KOPT-K1 (cell line): ENCODE measurements at regions not wholly inside any gene's neighbourhood (a gene's known extent, or its start where the extent isn't known, plus 50 kb on each side); places are given as distances from the start of the nearest gene placed in this dataset.

Experiments
- H3K27ac ChIP-seq: fragments of 200-600 bp; sonication (generic); 2 replicates; pipeline ENCODE4 v1.5.1; 2016; ENCODE audit warnings: antibody characterized with exemption, mild to moderate bottlenecking, low read depth, low read length; ENCODE audit not compliant: poor library complexity, severe bottlenecking
- H3K36me3 ChIP-seq: fragments of 200-600 bp; sonication (generic); 2 replicates; pipeline ENCODE4 v1.5.1; 2017; ENCODE audit warnings: antibody characterized with exemption, mild to moderate bottlenecking, low read length, moderate library complexity; ENCODE audit not compliant: insufficient read depth
- H3K9me3 ChIP-seq: fragments of 200-600 bp; sonication (generic); 2 replicates; pipeline ENCODE4 v1.5.1; 2017; ENCODE audit warnings: antibody characterized with exemption, low read length, mild to moderate bottlenecking; ENCODE audit not compliant: insufficient read depth, poor library complexity, severe bottlenecking

- Histone ChIP-seq H3K36me3 (no peaks in the 10 kb centered on the region), H3K9me3 (no peaks in the 10 kb centered on the region), H3K27ac (no peak overlapping the region)
Measured at GRCh38 chr4:108261026-108261425, 92.3 kb upstream of the LEF1 start.

- H3K27ac ChIP-seq: no peak overlapping the region
- no peaks in the 10 kb centered on the region for H3K36me3 ChIP-seq
- no peaks in the 10 kb centered on the region for H3K9me3 ChIP-seq
Measured at GRCh38 chr4:108256538-108256937, 87.8 kb upstream of the LEF1 start.

DNA sequence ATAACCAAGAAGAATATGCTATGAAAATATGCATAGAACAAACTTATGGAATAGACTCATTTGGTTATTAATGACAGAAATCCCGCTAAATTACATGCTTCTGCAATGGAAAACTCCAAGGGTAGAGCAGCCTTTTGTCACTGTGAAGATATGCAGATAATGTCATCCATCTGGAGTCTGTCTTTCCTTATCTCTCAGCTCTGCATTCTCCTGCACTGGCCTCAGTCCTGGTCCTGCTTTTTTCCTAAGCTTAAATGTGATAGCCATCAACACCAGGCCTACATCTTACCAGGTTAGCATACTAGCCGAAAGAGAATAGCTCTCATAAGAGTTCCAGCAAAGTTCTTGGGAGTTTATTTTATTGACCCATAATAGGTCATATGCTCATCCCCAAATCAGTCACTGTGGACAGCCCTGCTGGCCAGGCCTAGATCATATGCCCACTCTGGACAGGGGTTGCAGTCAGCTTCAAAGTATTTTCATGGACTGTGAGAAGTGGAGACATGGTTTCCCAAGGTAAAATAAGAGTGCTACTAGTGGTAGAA, 86.5 kb upstream of the LEF1 start:
- Histone ChIP-seq H3K36me3 (no peaks in the 10 kb centered on the region), H3K9me3 (peaks cover 3% of the 10 kb centered on the region)

DNA sequence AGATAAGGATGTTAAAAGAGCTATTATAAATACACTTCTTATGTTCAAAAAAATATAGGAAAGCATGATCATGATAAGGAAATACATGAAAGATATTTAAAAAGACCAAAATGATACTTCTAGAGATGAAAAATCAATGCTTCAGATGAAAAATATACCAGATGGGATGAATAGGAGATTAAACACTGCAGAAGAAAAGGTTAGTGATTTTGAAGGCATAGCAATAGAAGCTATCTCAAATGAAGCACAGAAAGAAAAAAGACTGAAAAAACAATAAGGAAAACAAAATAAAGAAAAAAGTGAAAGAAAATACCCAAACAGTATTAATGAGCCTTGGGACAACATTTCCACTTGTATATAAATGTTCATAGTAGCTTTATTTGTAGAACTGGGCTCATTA, 80.7 kb upstream of the LEF1 start:
- H3K36me3 ChIP-seq: no peaks in the 10 kb centered on the region
- H3K9me3 ChIP-seq: peaks cover 33% of the 10 kb centered on the region
- H3K27ac ChIP-seq: no peak overlapping the region

More for the DNA sequence above, 86.5 kb upstream of the LEF1 start:
- H3K27ac ChIP-seq: no peak overlapping the region

DNA sequence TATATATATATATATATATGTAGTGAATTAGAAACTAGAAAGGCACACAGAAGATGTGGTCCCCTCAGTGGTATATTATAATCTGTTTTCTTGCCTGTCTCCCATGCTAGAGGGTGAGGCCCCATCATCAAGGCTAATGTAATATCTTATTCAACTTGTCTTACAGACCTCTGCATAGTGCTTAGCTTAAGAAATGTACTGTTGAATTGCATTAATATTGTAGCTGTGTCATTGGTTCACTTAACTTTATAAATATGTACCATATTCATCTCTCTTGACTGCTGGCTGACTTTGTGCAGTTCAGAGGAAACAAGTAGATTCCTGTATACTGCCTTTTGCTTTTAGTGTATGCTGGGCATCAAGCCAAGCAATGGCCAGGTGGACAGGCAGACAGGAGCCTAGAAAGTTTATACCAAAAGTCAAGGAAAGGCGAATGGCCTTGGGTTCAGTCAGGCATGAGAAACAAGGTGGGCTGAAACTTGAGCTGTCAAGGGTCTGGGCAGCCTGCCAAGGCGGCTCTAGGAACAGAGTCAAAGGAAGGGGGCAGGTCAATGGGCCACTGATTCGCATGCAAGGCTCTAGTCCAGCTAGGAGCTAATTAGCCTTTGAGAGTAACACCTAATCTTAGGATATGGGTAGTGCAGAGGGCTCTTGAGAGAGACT, 78.8 kb upstream of the LEF1 start:
- H3K36me3 ChIP-seq: no peaks in the 10 kb centered on the region
- H3K9me3 ChIP-seq: peaks cover 33% of the 10 kb centered on the region
- H3K27ac ChIP-seq: no peak overlapping the region

- H3K9me3 ChIP-seq: peaks cover 31% of the 10 kb centered on the region
- no peaks in the 10 kb centered on the region for H3K36me3 ChIP-seq
Measured at GRCh38 chr4:108244606-108245005, 75.9 kb upstream of the LEF1 start.

DNA sequence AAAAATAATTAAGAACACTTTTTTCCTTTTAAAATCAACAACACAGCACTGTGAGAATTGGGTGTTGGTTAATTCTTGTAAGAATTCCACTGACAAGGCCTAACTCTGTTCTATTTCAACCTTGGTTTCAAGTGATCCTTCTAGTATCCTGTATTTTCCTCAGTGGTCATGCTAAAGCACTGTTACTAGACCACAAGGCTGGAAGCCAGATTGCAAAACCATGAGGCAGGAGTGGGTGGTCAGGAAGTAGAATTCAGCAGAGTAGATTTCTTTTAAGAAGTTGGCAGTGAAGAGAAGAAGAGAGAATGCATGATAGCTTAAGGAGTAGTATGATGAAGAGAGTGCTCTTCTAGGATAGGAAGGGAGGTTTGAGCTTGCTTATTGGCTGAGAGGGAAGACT, 71.6 kb upstream of the LEF1 start:
- H3K9me3 ChIP-seq: peaks cover 18% of the 10 kb centered on the region
- H3K36me3 ChIP-seq: no peaks in the 10 kb centered on the region
- no peak overlapping the region for H3K27ac ChIP-seq

More at GRCh38 chr4:108244606-108245005, 75.9 kb upstream of the LEF1 start:
- no peak overlapping the region for H3K27ac ChIP-seq

- Histone ChIP-seq H3K9me3 (peaks cover 21% of the 10 kb centered on the region), H3K36me3 (no peaks in the 10 kb centered on the region), H3K27ac (no peak overlapping the region)
Measured at GRCh38 chr4:108237693-108238092, 69.0 kb upstream of the LEF1 start.

DNA sequence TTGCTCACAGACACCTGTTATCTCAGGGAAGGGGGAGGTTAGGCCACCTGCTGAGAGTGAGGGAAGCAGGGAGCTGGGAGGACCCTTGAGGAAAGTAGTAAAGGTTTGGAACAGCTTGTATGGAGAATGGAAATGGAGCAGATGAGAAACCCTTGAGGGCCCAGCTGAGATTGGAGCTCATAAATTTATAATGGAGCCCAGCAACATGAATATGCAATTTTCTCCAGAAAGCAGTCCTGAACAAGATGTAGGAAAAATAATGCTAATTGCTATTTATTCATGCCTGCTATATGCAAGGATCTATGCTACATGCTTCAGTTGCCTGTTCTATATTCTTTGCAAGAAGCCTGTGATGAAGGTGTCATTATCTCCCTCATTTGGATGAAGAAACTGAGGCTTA, 67.5 kb upstream of the LEF1 start:
- Histone ChIP-seq H3K9me3 (peaks cover 27% of the 10 kb centered on the region), H3K36me3 (no peaks in the 10 kb centered on the region), H3K27ac (no peak overlapping the region)

DNA sequence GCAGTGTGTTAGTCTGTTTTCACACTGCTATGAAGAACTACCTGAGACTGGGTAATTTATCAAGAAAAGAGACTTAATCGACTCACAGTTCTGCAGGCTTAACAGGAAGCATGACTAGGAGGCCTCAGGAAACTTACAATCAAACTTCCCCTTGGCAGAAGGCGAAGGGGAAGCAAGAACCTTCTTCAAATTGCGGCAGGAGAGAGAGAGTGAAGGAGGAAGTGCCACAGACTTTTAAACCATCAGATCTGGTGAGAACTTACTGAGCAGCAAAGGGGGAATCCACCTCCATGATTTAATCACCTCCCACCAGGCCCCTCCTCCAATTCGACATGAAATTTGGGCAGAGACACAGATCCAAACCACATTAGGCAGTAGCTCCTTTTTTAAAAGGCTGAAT, 59.2 kb upstream of the LEF1 start:
- Histone ChIP-seq H3K36me3 (no peaks in the 10 kb centered on the region), H3K9me3 (peaks cover 8% of the 10 kb centered on the region), H3K27ac (no peak overlapping the region)

- no peaks in the 10 kb centered on the region for H3K9me3 ChIP-seq
Measured at GRCh38 chr4:108224611-108225053, 55.9 kb upstream of the LEF1 start.

DNA sequence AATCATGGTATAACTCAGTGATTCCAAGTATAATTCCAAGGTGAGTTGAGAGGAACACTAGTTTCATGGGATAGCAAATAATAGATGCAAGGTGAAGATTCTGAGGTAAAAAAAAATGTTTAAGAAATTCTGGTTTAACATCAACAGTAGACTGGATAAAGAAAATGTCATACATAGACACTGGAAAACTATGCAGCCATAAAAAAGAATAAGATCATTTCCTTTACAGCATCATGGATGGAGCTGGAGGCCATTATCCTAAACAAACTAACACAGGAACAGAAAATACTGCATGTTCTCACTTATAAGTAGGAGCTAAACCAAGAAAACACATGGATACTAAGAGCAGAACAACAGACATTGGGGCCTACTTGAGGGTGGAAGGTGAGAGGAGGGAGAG, 54.6 kb upstream of the LEF1 start:
- no peaks in the 10 kb centered on the region for H3K9me3 ChIP-seq
- H3K36me3 ChIP-seq: no peaks in the 10 kb centered on the region

More at GRCh38 chr4:108224611-108225053, 55.9 kb upstream of the LEF1 start:
- Histone ChIP-seq H3K27ac (no peak overlapping the region), H3K36me3 (no peaks in the 10 kb centered on the region)

DNA sequence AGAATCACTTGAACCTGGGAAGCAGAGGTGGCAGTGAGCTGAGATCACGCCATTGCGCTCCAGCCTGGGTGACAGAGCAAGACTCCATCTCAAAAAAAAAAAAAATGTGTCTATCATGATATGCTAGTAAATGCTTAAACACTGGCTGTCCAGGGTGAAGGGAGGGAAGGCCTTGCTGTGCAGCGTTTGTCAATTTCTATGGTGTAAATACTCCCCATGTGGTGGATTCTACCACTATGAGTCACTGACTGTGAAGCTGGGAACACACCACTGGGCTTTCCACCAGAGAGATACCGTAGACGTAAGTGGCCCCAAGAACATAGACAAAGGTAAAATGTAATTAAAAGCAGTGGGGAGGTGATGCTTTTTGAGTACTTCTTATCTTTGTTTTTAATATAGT, 51.3 kb upstream of the LEF1 start:
- H3K27ac ChIP-seq: no peak overlapping the region
- H3K9me3 ChIP-seq: no peaks in the 10 kb centered on the region
- no peaks in the 10 kb centered on the region for H3K36me3 ChIP-seq

More for the DNA sequence above, 54.6 kb upstream of the LEF1 start:
- H3K27ac ChIP-seq: no peak overlapping the region
